ENCODE measurements at regions not wholly inside any gene's neighbourhood (a gene's known extent, or its start where the extent isn't known, plus 50 kb on each side); places are given as distances from the start of the nearest gene placed in this dataset.

DNA sequence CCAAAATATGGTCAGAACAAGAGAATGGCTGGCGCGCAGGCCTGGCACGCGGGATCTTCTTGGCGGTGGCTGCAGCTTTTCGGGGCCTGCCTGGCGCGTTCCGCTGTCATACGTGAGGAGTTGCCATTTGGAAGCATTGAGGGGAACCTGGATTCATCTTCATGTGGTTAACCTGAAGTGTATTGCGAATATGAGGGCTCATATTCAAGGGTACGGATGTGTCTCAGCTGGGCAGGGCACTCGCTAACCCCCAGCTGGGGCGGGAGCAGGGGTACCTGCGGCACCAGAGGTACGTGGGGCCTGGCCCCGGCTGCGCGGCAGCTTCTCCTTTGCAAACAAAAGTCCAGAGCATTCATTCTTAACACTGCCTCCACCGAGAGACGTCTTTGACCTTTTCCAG lies 605.6 kb downstream of the QKI start:
- DNase-seq (ENCODE audit: low spot score in 2 of 2) = no peak
- WGBS, 2 donors = 95 to 97% methylated on average over 21 of the region's 21 CpGs
- Histone ChIP-seq H3K9me3 (no peaks in the 10 kb centered on the region), H3K4me1 (peaks cover 0 to 13% (median 0%) of the 10 kb centered on the region in 4 donors), H3K4me3 (no peak overlapping the region), H3K36me3 (no peaks in the 10 kb centered on the region), H3K27me3 (no peaks in the 10 kb centered on the region), H3K27ac (no peak overlapping the region)
- no peak for TF ChIP-seq EP300 (IDR thresholded peaks at IDR 0.05)
- TF ChIP-seq POLR2A (IDR thresholded peaks at IDR 0.05) = no peak
- TF ChIP-seq CTCF (IDR thresholded peaks at IDR 0.05) = no peak

DNA sequence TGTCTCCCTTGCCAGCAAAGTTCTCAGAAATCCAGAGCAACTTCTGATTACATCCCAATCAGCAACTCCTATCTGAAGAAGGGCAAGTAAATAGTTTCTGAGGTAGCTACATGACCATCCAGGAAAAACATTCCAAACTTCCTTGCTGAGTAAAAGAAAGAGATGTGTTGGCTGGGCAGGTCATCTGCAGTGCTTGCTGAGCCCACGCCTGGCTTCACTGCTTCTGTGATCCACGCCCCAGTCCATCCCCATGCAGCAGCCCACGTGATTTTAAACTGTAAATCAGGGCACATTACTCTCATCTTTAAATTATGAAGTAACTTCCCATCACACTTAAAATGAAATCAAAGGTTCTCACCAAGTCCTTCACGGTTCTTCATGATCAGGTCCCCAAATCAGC lies 603.6 kb downstream of the QKI start:
- WGBS, 2 donors = 68 to 78% methylated on average over 4 of the region's 4 CpGs
- H3K36me3 ChIP-seq = no peaks in the 10 kb centered on the region
- no peak overlapping the region for H3K27ac ChIP-seq
- no peaks in the 10 kb centered on the region for H3K9me3 ChIP-seq
- no peak for DNase-seq (ENCODE audit: low spot score in 2 of 2)
- H3K4me3 ChIP-seq = no peak overlapping the region
- H3K4me1 ChIP-seq = peaks cover 0 to 13% (median 0%) of the 10 kb centered on the region in 4 donors
- no peak for TF ChIP-seq POLR2A (IDR thresholded peaks at IDR 0.05)
- no peak for TF ChIP-seq EP300 (IDR thresholded peaks at IDR 0.05)
- no peak for TF ChIP-seq CTCF (IDR thresholded peaks at IDR 0.05)
- H3K27me3 ChIP-seq = no peaks in the 10 kb centered on the region

DNA sequence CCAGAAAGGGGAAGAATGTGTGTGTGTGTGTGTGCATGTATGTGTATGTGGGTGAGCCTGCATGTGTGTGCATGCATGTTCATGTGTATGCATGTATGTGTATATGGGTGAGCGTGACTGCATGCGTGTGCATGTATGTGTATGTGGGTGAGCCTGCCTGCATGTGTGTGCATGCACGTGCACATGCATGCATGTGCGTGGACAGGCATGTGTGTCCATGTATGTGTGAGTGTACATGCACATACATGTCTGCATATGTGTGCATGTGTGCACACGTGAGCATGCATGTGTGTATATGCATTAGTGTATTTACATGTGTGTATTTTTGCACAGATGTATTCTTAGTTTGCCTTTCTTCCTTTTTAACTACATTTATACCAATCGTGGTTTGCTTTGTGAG lies 601.5 kb downstream of the QKI start:
- Histone ChIP-seq H3K27ac (no peak overlapping the region), H3K4me1 (peaks cover 0 to 6% (median 0%) of the 10 kb centered on the region in 4 donors), H3K9me3 (no peaks in the 10 kb centered on the region), H3K4me3 (no peak overlapping the region), H3K27me3 (no peaks in the 10 kb centered on the region), H3K36me3 (no peaks in the 10 kb centered on the region)
- TF ChIP-seq POLR2A (IDR thresholded peaks at IDR 0.05) (no peak), CTCF (IDR thresholded peaks at IDR 0.05) (no peak), EP300 (IDR thresholded peaks at IDR 0.05) (no peak)
- DNase-seq (ENCODE audit: low spot score in 2 of 2) = no peak
- WGBS, 2 donors = 93 to 97% methylated on average over 6 of the region's 6 CpGs

- TF ChIP-seq POLR2A (IDR thresholded peaks at IDR 0.05) = no peak
- TF ChIP-seq CTCF (IDR thresholded peaks at IDR 0.05) = no peak
- no peak for TF ChIP-seq EP300 (IDR thresholded peaks at IDR 0.05)
- H3K9me3 ChIP-seq = no peaks in the 10 kb centered on the region
- H3K4me1 ChIP-seq = peaks cover 0 to 16% (median 0%) of the 10 kb centered on the region in 4 donors
- DNase-seq (ENCODE audit: low spot score in 2 of 2) = no peak
- no peaks in the 10 kb centered on the region for H3K27me3 ChIP-seq
- H3K27ac ChIP-seq = no peak overlapping the region
- H3K4me3 ChIP-seq = no peak overlapping the region
- 90 to 94% methylated on average over 4 of the region's 4 CpGs for WGBS, 2 donors
- H3K36me3 ChIP-seq = no peaks in the 10 kb centered on the region
Observed at GRCh38 chr6:164015088-164015484, 600.6 kb downstream of the QKI start.

GRCh38 chr6:164014346-164015087 lies 600.0 kb downstream of the QKI start:
- Histone ChIP-seq H3K27me3 (no peaks in the 10 kb centered on the region), H3K4me3 (no peak overlapping the region), H3K4me1 (peaks cover 0 to 21% (median 0%) of the 10 kb centered on the region in 4 donors), H3K9me3 (no peaks in the 10 kb centered on the region), H3K27ac (no peak overlapping the region), H3K36me3 (no peaks in the 10 kb centered on the region)
- no peak for TF ChIP-seq POLR2A (IDR thresholded peaks at IDR 0.05)
- DNase-seq (ENCODE audit: low spot score in 2 of 2) = no peak
- 75 to 78% methylated on average over 11 of the region's 11 CpGs for WGBS, 2 donors

Data from tibial nerve (tissue), 4 donors.